HG03378 (cell line): ENCODE measurements at regions not wholly inside any gene's neighbourhood (a gene's known extent, or its start where the extent isn't known, plus 50 kb on each side); places are given as distances from the start of the nearest gene placed in this dataset.

Experiments used
- ATAC-seq: cut with Tn5 transposase; IDR thresholded peaks from one replicate; pipeline ENCODE4 v1.9.1; 2021; ENCODE audit warnings: mild to moderate bottlenecking, moderate library complexity; ENCODE audit not compliant: unreplicated experiment

- no peak for ATAC-seq
Measured at GRCh38 chr7:94054130-94054529, 50.0 kb upstream of the BET1 start.

- ATAC-seq = no peak
Measured at GRCh38 chr7:94055963-94056362, 51.8 kb upstream of the BET1 start.

- ATAC-seq = no peak
Measured at GRCh38 chr7:94056796-94057207, 52.6 kb upstream of the BET1 start.

- ATAC-seq = no peak
Measured at GRCh38 chr7:94057955-94058354, 53.8 kb upstream of the BET1 start.

GRCh38 chr7:94059746-94060145, 55.6 kb upstream of the BET1 start:
- ATAC-seq = no peak

GRCh38 chr7:94060752-94061151, 56.6 kb upstream of the BET1 start:
- ATAC-seq = peak; percentile 54

GRCh38 chr7:94061326-94061725, 57.2 kb upstream of the BET1 start:
- ATAC-seq = no peak

- no peak for ATAC-seq
Measured at GRCh38 chr7:94062372-94062771, 58.2 kb upstream of the BET1 start.

GRCh38 chr7:94064541-94065191, 60.5 kb upstream of the BET1 start:
- no peak for ATAC-seq

GRCh38 chr7:94067047-94067446, 62.9 kb upstream of the BET1 start:
- ATAC-seq = no peak

- ATAC-seq = no peak
Measured at GRCh38 chr7:94067506-94067905, 63.4 kb upstream of the BET1 start.

GRCh38 chr7:94069162-94069739, 65.1 kb upstream of the BET1 start:
- ATAC-seq = peak; percentile 71

GRCh38 chr7:94080551-94080950, 76.4 kb upstream of the BET1 start:
- ATAC-seq = no peak

- ATAC-seq = no peak
Measured at GRCh38 chr7:94082126-94082525, 78.0 kb upstream of the BET1 start.

- ATAC-seq = peak; percentile 98
Measured at GRCh38 chr7:94087664-94088352, 83.7 kb upstream of the BET1 start.

GRCh38 chr7:94088560-94088959, 84.4 kb upstream of the BET1 start:
- no peak for ATAC-seq

GRCh38 chr7:94089806-94090205, 85.7 kb upstream of the BET1 start:
- ATAC-seq = no peak

- ATAC-seq = no peak
Measured at GRCh38 chr7:94092980-94093379, 88.8 kb upstream of the BET1 start.

- ATAC-seq = no peak
Measured at GRCh38 chr7:94094298-94094697, 90.1 kb upstream of the BET1 start.

- ATAC-seq = no peak
Measured at GRCh38 chr7:94095316-94096009, 91.3 kb upstream of the BET1 start.

GRCh38 chr7:94099679-94100078, 95.5 kb upstream of the BET1 start:
- ATAC-seq = no peak
